WTC11 (cell line): ENCODE measurements at regions not wholly inside any gene's neighbourhood (a gene's known extent, or its start where the extent isn't known, plus 50 kb on each side); places are given as distances from the start of the nearest gene placed in this dataset.

ENCODE experiments used
- ATAC-seq: fragments of 200-7000 bp; cut with Tn5 transposase; 2 replicates; pipeline ENCODE4 v1.10.0; 2021; ENCODE audit warnings: mild to moderate bottlenecking, moderate library complexity
- CTCF ChIA-PET: fragments of 300-600 bp; sonication (Branson Sonifier 250); formaldehyde crosslinking; loops from one replicate; lab custom pipeline; 2021; ENCODE audit warnings: antibody characterized with exemption; lab: Charles Lee
- POLR2A ChIA-PET: fragments of 350-600 bp; sonication (Branson Sonifier 250); formaldehyde crosslinking; loops from one replicate; lab custom pipeline; 2021; ENCODE audit warnings: antibody characterized with exemption; lab: Charles Lee
- DNase-seq: peaks from one replicate; pipeline ENCODE4 v3.0.0; 2021; ENCODE audit warnings: low spot score
- H3K27ac Mint-ChIP-seq: 2 replicates; pipeline ENCODE4 v1.8.0; 2021; ENCODE audit warnings: mixed read lengths
- H3K27me3 Mint-ChIP-seq: 2 replicates; pipeline ENCODE4 v1.8.0; 2021; ENCODE audit warnings: low read depth, mild to moderate bottlenecking, moderate library complexity, mixed read lengths
- H3K36me3 Mint-ChIP-seq: 2 replicates; pipeline ENCODE4 v1.8.0; 2021; ENCODE audit warnings: mixed read lengths
- H3K4me1 Mint-ChIP-seq: 2 replicates; pipeline ENCODE4 v1.8.0; 2022; ENCODE audit warnings: mixed read lengths
- H3K4me3 Mint-ChIP-seq: 2 replicates; pipeline ENCODE4 v1.8.0; 2021; ENCODE audit warnings: mild to moderate bottlenecking, moderate library complexity, mixed read lengths
- H3K9me3 Mint-ChIP-seq: 2 replicates; pipeline ENCODE4 v1.8.0; 2021; ENCODE audit warnings: mixed read lengths
- EMX1 ChIP-seq: fragments of 250-450 bp; sonication (Bioruptor Pico); IDR thresholded peaks from 2 replicates; pipeline ENCODE4 v1.8.0; 2021; ENCODE audit warnings: mild to moderate bottlenecking
- GABPB1 ChIP-seq: sonication (generic); formaldehyde crosslinking; IDR thresholded peaks from 2 replicates; pipeline ENCODE4 v1.8.1; 2023; ENCODE audit warnings: mild to moderate bottlenecking, missing genetic modification reagents
- GTF2I ChIP-seq: fragments of 250-450 bp; sonication (Bioruptor Pico); conservative IDR thresholded peaks from 2 replicates; pipeline ENCODE4 v1.4.0; 2021; ENCODE audit warnings: mild to moderate bottlenecking
- HMGA2 ChIP-seq: fragments of 250-450 bp; sonication (Bioruptor Pico); IDR thresholded peaks from 2 replicates; pipeline ENCODE4 v1.4.0; 2021; ENCODE audit warnings: mild to moderate bottlenecking, moderate library complexity
- OVOL2 ChIP-seq: fragments of 250-450 bp; sonication (Bioruptor Pico); IDR thresholded peaks from 2 replicates; pipeline ENCODE4 v1.9.0; 2021; ENCODE audit warnings: mild to moderate bottlenecking, borderline replicate concordance
- SP1 ChIP-seq: sonication (generic); formaldehyde crosslinking; conservative IDR thresholded peaks from 2 replicates; pipeline ENCODE4 v1.8.1; 2022; ENCODE audit warnings: missing genetic modification reagents
- TP53 ChIP-seq: sonication (generic); formaldehyde crosslinking; IDR thresholded peaks from 2 replicates; pipeline ENCODE4 v1.8.1; 2023; ENCODE audit warnings: mild to moderate bottlenecking, missing genetic modification reagents
- ZBTB21 ChIP-seq: sonication (generic); formaldehyde crosslinking; IDR thresholded peaks from 2 replicates; pipeline ENCODE4 v1.8.1; 2023; ENCODE audit warnings: mild to moderate bottlenecking, missing genetic modification reagents, borderline replicate concordance
- ZNF423 ChIP-seq: fragments of 250-450 bp; sonication (Bioruptor Pico); IDR thresholded peaks from 2 replicates; pipeline ENCODE4 v2.1.2; 2022; ENCODE audit warnings: mild to moderate bottlenecking, moderate library complexity
- ZNF425 ChIP-seq: fragments of 250-450 bp; sonication (Bioruptor Pico); conservative IDR thresholded peaks from 2 replicates; pipeline ENCODE4 v1.9.0; 2021; ENCODE audit warnings: mild to moderate bottlenecking
- ZNF512 ChIP-seq: sonication (generic); formaldehyde crosslinking; IDR thresholded peaks from 2 replicates; pipeline ENCODE4 v1.8.1; 2022; ENCODE audit warnings: missing genetic modification reagents, borderline replicate concordance
- TF ChIP-seq, protein P1 (sequence below): sonication (generic); formaldehyde crosslinking; conservative IDR thresholded peaks from 2 replicates; pipeline ENCODE4 v1.8.1; 2023; ENCODE audit warnings: mild to moderate bottlenecking, low read depth, missing genetic modification reagents, moderate library complexity
- TF ChIP-seq, protein P2 (sequence below): fragments of 250-450 bp; sonication (Bioruptor Pico); IDR thresholded peaks from 2 replicates; pipeline ENCODE4 v1.9.0; 2021; ENCODE audit warnings: mild to moderate bottlenecking, borderline replicate concordance
- TF ChIP-seq, protein P3 (sequence below): sonication (generic); formaldehyde crosslinking; IDR thresholded peaks from 2 replicates; pipeline ENCODE4 v1.8.1; 2023; ENCODE audit warnings: mild to moderate bottlenecking, missing genetic modification reagents
- TF ChIP-seq, protein P4 (sequence below): sonication (generic); formaldehyde crosslinking; IDR thresholded peaks from 2 replicates; pipeline ENCODE4 v1.8.0; 2023; ENCODE audit warnings: mild to moderate bottlenecking, missing genetic modification reagents
- TF ChIP-seq, protein P5 (sequence below): sonication (generic); formaldehyde crosslinking; IDR thresholded peaks from 2 replicates; pipeline ENCODE4 v1.8.0; 2022; ENCODE audit warnings: mild to moderate bottlenecking, missing genetic modification reagents

- H3K4me3 Mint-ChIP-seq: no peak overlapping the region
- H3K27me3 Mint-ChIP-seq: peaks cover 12% of the 10 kb centered on the region
- H3K27ac Mint-ChIP-seq: no peak overlapping the region
- ChIA-PET CTCF (interaction anchor here (0.9 kb wide), 1 partner anchor 20 kb away, joined by 3 read pairs; no protein-coding TSS in a partner anchor), POLR2A (no interaction called here)
- H3K9me3 Mint-ChIP-seq: peaks cover 14% of the 10 kb centered on the region
- DNase-seq (no peak), ATAC-seq (no peak)
- no peak for TF ChIP-seq TP53
- TF ChIP-seq ZNF425 (CRISPR knock-in tag): no peak
- no peak for TF ChIP-seq ZNF512
- TF ChIP-seq, protein P1, sequence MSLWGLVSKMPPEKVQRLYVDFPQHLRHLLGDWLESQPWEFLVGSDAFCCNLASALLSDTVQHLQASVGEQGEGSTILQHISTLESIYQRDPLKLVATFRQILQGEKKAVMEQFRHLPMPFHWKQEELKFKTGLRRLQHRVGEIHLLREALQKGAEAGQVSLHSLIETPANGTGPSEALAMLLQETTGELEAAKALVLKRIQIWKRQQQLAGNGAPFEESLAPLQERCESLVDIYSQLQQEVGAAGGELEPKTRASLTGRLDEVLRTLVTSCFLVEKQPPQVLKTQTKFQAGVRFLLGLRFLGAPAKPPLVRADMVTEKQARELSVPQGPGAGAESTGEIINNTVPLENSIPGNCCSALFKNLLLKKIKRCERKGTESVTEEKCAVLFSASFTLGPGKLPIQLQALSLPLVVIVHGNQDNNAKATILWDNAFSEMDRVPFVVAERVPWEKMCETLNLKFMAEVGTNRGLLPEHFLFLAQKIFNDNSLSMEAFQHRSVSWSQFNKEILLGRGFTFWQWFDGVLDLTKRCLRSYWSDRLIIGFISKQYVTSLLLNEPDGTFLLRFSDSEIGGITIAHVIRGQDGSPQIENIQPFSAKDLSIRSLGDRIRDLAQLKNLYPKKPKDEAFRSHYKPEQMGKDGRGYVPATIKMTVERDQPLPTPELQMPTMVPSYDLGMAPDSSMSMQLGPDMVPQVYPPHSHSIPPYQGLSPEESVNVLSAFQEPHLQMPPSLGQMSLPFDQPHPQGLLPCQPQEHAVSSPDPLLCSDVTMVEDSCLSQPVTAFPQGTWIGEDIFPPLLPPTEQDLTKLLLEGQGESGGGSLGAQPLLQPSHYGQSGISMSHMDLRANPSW: no peak
- no peak for TF ChIP-seq SP1 (CRISPR knock-in tag)
- TF ChIP-seq ZNF423 (CRISPR knock-in tag): no peak
- no peak for TF ChIP-seq ZBTB21 (CRISPR knock-in tag)
- no peak for TF ChIP-seq GABPB1 (CRISPR knock-in tag)
- peaks cover 32% of the 10 kb centered on the region for H3K4me1 Mint-ChIP-seq
- no peaks in the 10 kb centered on the region for H3K36me3 Mint-ChIP-seq
These were observed 624.3 kb upstream of the FANCL start for GRCh38 chr2:58865436-58865835.

- Mint-ChIP-seq H3K9me3 (peaks cover 6% of the 10 kb centered on the region), H3K27me3 (peaks cover 9% of the 10 kb centered on the region), H3K4me3 (no peak overlapping the region), H3K36me3 (no peaks in the 10 kb centered on the region), H3K4me1 (peaks cover 32% of the 10 kb centered on the region), H3K27ac (no peak overlapping the region)
- TF ChIP-seq, protein P2, sequence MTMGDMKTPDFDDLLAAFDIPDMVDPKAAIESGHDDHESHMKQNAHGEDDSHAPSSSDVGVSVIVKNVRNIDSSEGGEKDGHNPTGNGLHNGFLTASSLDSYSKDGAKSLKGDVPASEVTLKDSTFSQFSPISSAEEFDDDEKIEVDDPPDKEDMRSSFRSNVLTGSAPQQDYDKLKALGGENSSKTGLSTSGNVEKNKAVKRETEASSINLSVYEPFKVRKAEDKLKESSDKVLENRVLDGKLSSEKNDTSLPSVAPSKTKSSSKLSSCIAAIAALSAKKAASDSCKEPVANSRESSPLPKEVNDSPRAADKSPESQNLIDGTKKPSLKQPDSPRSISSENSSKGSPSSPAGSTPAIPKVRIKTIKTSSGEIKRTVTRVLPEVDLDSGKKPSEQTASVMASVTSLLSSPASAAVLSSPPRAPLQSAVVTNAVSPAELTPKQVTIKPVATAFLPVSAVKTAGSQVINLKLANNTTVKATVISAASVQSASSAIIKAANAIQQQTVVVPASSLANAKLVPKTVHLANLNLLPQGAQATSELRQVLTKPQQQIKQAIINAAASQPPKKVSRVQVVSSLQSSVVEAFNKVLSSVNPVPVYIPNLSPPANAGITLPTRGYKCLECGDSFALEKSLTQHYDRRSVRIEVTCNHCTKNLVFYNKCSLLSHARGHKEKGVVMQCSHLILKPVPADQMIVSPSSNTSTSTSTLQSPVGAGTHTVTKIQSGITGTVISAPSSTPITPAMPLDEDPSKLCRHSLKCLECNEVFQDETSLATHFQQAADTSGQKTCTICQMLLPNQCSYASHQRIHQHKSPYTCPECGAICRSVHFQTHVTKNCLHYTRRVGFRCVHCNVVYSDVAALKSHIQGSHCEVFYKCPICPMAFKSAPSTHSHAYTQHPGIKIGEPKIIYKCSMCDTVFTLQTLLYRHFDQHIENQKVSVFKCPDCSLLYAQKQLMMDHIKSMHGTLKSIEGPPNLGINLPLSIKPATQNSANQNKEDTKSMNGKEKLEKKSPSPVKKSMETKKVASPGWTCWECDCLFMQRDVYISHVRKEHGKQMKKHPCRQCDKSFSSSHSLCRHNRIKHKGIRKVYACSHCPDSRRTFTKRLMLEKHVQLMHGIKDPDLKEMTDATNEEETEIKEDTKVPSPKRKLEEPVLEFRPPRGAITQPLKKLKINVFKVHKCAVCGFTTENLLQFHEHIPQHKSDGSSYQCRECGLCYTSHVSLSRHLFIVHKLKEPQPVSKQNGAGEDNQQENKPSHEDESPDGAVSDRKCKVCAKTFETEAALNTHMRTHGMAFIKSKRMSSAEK (CRISPR knock-in tag): no peak
- no peak for TF ChIP-seq EMX1
- TF ChIP-seq GABPB1 (CRISPR knock-in tag): no peak
- no peak for TF ChIP-seq GTF2I (CRISPR knock-in tag)
- TF ChIP-seq, protein P3, sequence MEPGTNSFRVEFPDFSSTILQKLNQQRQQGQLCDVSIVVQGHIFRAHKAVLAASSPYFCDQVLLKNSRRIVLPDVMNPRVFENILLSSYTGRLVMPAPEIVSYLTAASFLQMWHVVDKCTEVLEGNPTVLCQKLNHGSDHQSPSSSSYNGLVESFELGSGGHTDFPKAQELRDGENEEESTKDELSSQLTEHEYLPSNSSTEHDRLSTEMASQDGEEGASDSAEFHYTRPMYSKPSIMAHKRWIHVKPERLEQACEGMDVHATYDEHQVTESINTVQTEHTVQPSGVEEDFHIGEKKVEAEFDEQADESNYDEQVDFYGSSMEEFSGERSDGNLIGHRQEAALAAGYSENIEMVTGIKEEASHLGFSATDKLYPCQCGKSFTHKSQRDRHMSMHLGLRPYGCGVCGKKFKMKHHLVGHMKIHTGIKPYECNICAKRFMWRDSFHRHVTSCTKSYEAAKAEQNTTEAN (CRISPR knock-in tag): no peak
- TF ChIP-seq, protein P4, sequence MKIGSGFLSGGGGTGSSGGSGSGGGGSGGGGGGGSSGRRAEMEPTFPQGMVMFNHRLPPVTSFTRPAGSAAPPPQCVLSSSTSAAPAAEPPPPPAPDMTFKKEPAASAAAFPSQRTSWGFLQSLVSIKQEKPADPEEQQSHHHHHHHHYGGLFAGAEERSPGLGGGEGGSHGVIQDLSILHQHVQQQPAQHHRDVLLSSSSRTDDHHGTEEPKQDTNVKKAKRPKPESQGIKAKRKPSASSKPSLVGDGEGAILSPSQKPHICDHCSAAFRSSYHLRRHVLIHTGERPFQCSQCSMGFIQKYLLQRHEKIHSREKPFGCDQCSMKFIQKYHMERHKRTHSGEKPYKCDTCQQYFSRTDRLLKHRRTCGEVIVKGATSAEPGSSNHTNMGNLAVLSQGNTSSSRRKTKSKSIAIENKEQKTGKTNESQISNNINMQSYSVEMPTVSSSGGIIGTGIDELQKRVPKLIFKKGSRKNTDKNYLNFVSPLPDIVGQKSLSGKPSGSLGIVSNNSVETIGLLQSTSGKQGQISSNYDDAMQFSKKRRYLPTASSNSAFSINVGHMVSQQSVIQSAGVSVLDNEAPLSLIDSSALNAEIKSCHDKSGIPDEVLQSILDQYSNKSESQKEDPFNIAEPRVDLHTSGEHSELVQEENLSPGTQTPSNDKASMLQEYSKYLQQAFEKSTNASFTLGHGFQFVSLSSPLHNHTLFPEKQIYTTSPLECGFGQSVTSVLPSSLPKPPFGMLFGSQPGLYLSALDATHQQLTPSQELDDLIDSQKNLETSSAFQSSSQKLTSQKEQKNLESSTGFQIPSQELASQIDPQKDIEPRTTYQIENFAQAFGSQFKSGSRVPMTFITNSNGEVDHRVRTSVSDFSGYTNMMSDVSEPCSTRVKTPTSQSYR (CRISPR knock-in tag): no peak
- TF ChIP-seq OVOL2 (CRISPR knock-in tag): no peak
- no peak for TF ChIP-seq TP53
- TF ChIP-seq HMGA2 (CRISPR knock-in tag): no peak
- TF ChIP-seq, protein P5, sequence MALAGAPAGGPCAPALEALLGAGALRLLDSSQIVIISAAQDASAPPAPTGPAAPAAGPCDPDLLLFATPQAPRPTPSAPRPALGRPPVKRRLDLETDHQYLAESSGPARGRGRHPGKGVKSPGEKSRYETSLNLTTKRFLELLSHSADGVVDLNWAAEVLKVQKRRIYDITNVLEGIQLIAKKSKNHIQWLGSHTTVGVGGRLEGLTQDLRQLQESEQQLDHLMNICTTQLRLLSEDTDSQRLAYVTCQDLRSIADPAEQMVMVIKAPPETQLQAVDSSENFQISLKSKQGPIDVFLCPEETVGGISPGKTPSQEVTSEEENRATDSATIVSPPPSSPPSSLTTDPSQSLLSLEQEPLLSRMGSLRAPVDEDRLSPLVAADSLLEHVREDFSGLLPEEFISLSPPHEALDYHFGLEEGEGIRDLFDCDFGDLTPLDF: no peak
- no peak for ATAC-seq
- POLR2A ChIA-PET: no interaction called here
- CTCF ChIA-PET: no interaction called here
- DNase-seq: no peak
These were observed 621.1 kb upstream of the FANCL start for GRCh38 chr2:58862244-58862643.
